CD4-positive, alpha-beta memory T cell (primary cell): ENCODE measurements at regions not wholly inside any gene's neighbourhood (a gene's known extent, or its start where the extent isn't known, plus 50 kb on each side); places are given as distances from the start of the nearest gene placed in this dataset.

ENCODE experiments used
- CTCF ChIA-PET: fragments of 350-600 bp; sonication (Branson Sonifier 250); formaldehyde crosslinking; loops from one replicate; lab custom pipeline; 2021; ENCODE audit warnings: inconsistent platforms; ENCODE audit not compliant: partially characterized antibody; lab: Charles Lee
- POLR2A ChIA-PET: fragments of 350-600 bp; sonication (Branson Sonifier 250); formaldehyde crosslinking; loops from one replicate; lab custom pipeline; 2021; ENCODE audit not compliant: partially characterized antibody; lab: Charles Lee
- DNase-seq, 5 donors: peaks; one replicate each; pipeline versions ENCODE4 v3.0.0 to v3.0.0-alpha.2; 2020 to 2022; ENCODE audit warnings: mixed read lengths in 1 of 5
- H3K27ac ChIP-seq: one replicate; pipeline ENCODE4 v1.7.0; 2013; ENCODE audit warnings: low read depth, low read length
- H3K27me3 ChIP-seq: 2 replicates; pipeline ENCODE4 v1.7.0; 2013; ENCODE audit warnings: mild to moderate bottlenecking, low read length, moderate library complexity; ENCODE audit not compliant: insufficient read depth
- H3K36me3 ChIP-seq: 2 replicates; pipeline ENCODE4 v1.7.0; 2013; ENCODE audit warnings: mild to moderate bottlenecking, low read length, moderate library complexity; ENCODE audit not compliant: insufficient read depth
- H3K4me1 ChIP-seq: 2 replicates; pipeline ENCODE4 v1.7.0; 2013; ENCODE audit warnings: mild to moderate bottlenecking, low read length, moderate library complexity; ENCODE audit not compliant: insufficient read depth
- H3K4me3 ChIP-seq, 2 donors: one replicate each; pipeline ENCODE4 v1.7.0; 2013; ENCODE audit warnings: low read length in 2 of 2, mild to moderate bottlenecking in 1 of 2
- H3K9me3 ChIP-seq, 2 donors: one replicate each; pipeline ENCODE4 v1.7.0; 2013; ENCODE audit warnings: low read length in 2 of 2, control low read depth in 1 of 2; ENCODE audit not compliant: control insufficient read depth in 1 of 2
- H3K27ac Mint-ChIP-seq, 7 donors: one replicate each; pipeline ENCODE4 v1.8.0; 2020 to 2021; ENCODE audit warnings: mixed read lengths in 7 of 7, mild to moderate bottlenecking in 6 of 7, inconsistent platforms in 3 of 7, moderate library complexity in 3 of 7
- H3K27me3 Mint-ChIP-seq, 2 donors: one replicate each; pipeline ENCODE4 v1.8.0; 2020 to 2021; ENCODE audit warnings: mixed read lengths in 2 of 2
- H3K36me3 Mint-ChIP-seq, 2 donors: one replicate each; pipeline ENCODE4 v1.8.0; 2020 to 2021; ENCODE audit warnings: mixed read lengths in 2 of 2, inconsistent platforms in 1 of 2, mild to moderate bottlenecking in 1 of 2
- H3K4me1 Mint-ChIP-seq, 4 donors: one replicate each; pipeline ENCODE4 v1.8.0; 2020 to 2021; ENCODE audit warnings: mixed read lengths in 4 of 4, mild to moderate bottlenecking in 1 of 4
- H3K4me3 Mint-ChIP-seq, 8 donors: one replicate each; pipeline ENCODE4 v1.8.0; 2020 to 2021; ENCODE audit warnings: mixed read lengths in 8 of 8, mild to moderate bottlenecking in 7 of 8, moderate library complexity in 6 of 8, inconsistent platforms in 3 of 8
- H3K9me3 Mint-ChIP-seq, 8 donors: one replicate each; pipeline ENCODE4 v1.8.0; 2020 to 2021; ENCODE audit warnings: mixed read lengths in 8 of 8, mild to moderate bottlenecking in 5 of 8, inconsistent platforms in 3 of 8, moderate library complexity in 1 of 8
- intact Hi-C: fragments of 100-400 bp; cut with micrococcal nuclease; formaldehyde crosslinking; loops from one replicate; pipeline ENCODE4 v1.15.1; 2023

- no peaks in the 10 kb centered on the region for H3K4me1 ChIP-seq
- DNase-seq, result no peak
- H3K27me3 Mint-ChIP-seq, result peaks cover 0 to 2% of the 10 kb centered on the region in 2 donors
- no peaks in the 10 kb centered on the region for H3K27me3 ChIP-seq
- H3K36me3 Mint-ChIP-seq, result no peaks in the 10 kb centered on the region
- ChIA-PET CTCF (no interaction called here), POLR2A (no interaction called here)
- no peaks in the 10 kb centered on the region for H3K9me3 Mint-ChIP-seq
- H3K9me3 ChIP-seq, result no peaks in the 10 kb centered on the region
- H3K27ac Mint-ChIP-seq, result no peak overlapping the region
- H3K4me3 Mint-ChIP-seq, result no peak overlapping the region
- H3K4me1 Mint-ChIP-seq, result no peaks in the 10 kb centered on the region
- H3K36me3 ChIP-seq, result no peaks in the 10 kb centered on the region
- H3K27ac ChIP-seq, result no peak overlapping the region
- H3K4me3 ChIP-seq, result no peak overlapping the region
- intact Hi-C loops, result no loop called here
Measured at GRCh38 chr5:130286971-130287370, 382.7 kb downstream of the CHSY3 start.

- intact Hi-C loops, result no loop called here
- H3K27ac Mint-ChIP-seq, result no peak overlapping the region
- CTCF ChIA-PET, result no interaction called here
Measured at GRCh38 chr5:130282049-130282448, 377.8 kb downstream of the CHSY3 start.

GRCh38 chr5:130280528-130281217, 376.4 kb downstream of the CHSY3 start:
- Histone ChIP-seq H3K9me3 (no peaks in the 10 kb centered on the region), H3K4me1 (no peaks in the 10 kb centered on the region), H3K36me3 (no peaks in the 10 kb centered on the region), H3K27ac (no peak overlapping the region), H3K27me3 (no peaks in the 10 kb centered on the region), H3K4me3 (no peak overlapping the region)
- intact Hi-C loops, result no loop called here
- DNase-seq, result no peak
- ChIA-PET CTCF (no interaction called here), POLR2A (no interaction called here)
- Mint-ChIP-seq H3K4me3 (no peak overlapping the region), H3K4me1 (no peaks in the 10 kb centered on the region), H3K9me3 (peaks cover 0 to 2% (median 0%) of the 10 kb centered on the region in 8 donors), H3K36me3 (no peaks in the 10 kb centered on the region), H3K27ac (no peak overlapping the region), H3K27me3 (peaks cover 0 to 2% of the 10 kb centered on the region in 2 donors)

More at GRCh38 chr5:130282049-130282448, 377.8 kb downstream of the CHSY3 start:
- H3K36me3 ChIP-seq, result no peaks in the 10 kb centered on the region
- Mint-ChIP-seq H3K4me1 (no peaks in the 10 kb centered on the region), H3K27me3 (no peaks in the 10 kb centered on the region), H3K36me3 (no peaks in the 10 kb centered on the region), H3K4me3 (no peak overlapping the region), H3K9me3 (peaks cover 0 to 1% (median 0%) of the 10 kb centered on the region in 8 donors)
- no peaks in the 10 kb centered on the region for H3K9me3 ChIP-seq
- H3K27ac ChIP-seq, result no peak overlapping the region
- no peak for DNase-seq
- H3K27me3 ChIP-seq, result no peaks in the 10 kb centered on the region
- H3K4me3 ChIP-seq, result no peak overlapping the region
- POLR2A ChIA-PET, result no interaction called here
- H3K4me1 ChIP-seq, result no peaks in the 10 kb centered on the region

- H3K4me3 Mint-ChIP-seq, result no peak overlapping the region
- Histone ChIP-seq H3K9me3 (no peaks in the 10 kb centered on the region), H3K4me1 (no peaks in the 10 kb centered on the region), H3K4me3 (no peak overlapping the region), H3K36me3 (no peaks in the 10 kb centered on the region), H3K27ac (no peak overlapping the region), H3K27me3 (no peaks in the 10 kb centered on the region)
- POLR2A ChIA-PET, result no interaction called here
- peaks cover 0 to 2% of the 10 kb centered on the region in 2 donors for H3K27me3 Mint-ChIP-seq
- H3K4me1 Mint-ChIP-seq, result no peaks in the 10 kb centered on the region
- no peak overlapping the region for H3K27ac Mint-ChIP-seq
- peaks cover 0 to 2% (median 0%) of the 10 kb centered on the region in 8 donors for H3K9me3 Mint-ChIP-seq
- DNase-seq, result no peak
- H3K36me3 Mint-ChIP-seq, result no peaks in the 10 kb centered on the region
- intact Hi-C loops, result no loop called here
- CTCF ChIA-PET, result no interaction called here
Measured at GRCh38 chr5:130279386-130279785, 375.1 kb downstream of the CHSY3 start.

GRCh38 chr5:130278136-130278535, 373.9 kb downstream of the CHSY3 start:
- Mint-ChIP-seq H3K4me1 (no peaks in the 10 kb centered on the region), H3K4me3 (no peak overlapping the region), H3K27me3 (peaks cover 0 to 2% of the 10 kb centered on the region in 2 donors), H3K27ac (no peak overlapping the region), H3K9me3 (peaks cover 0 to 2% (median 0%) of the 10 kb centered on the region in 8 donors), H3K36me3 (no peaks in the 10 kb centered on the region)
- POLR2A ChIA-PET, result no interaction called here
- Histone ChIP-seq H3K9me3 (no peaks in the 10 kb centered on the region), H3K4me1 (no peaks in the 10 kb centered on the region), H3K27ac (no peak overlapping the region), H3K4me3 (no peak overlapping the region), H3K36me3 (no peaks in the 10 kb centered on the region), H3K27me3 (no peaks in the 10 kb centered on the region)
- intact Hi-C loops, result no loop called here
- no peak for DNase-seq
- CTCF ChIA-PET, result no interaction called here

- H3K4me3 Mint-ChIP-seq, result no peak overlapping the region
- CTCF ChIA-PET, result no interaction called here
- H3K9me3 Mint-ChIP-seq, result peaks cover 0 to 2% (median 0%) of the 10 kb centered on the region in 8 donors
- no peaks in the 10 kb centered on the region for H3K4me1 ChIP-seq
- H3K36me3 Mint-ChIP-seq, result no peaks in the 10 kb centered on the region
- peaks cover 0 to 2% of the 10 kb centered on the region in 2 donors for H3K27me3 Mint-ChIP-seq
- H3K4me3 ChIP-seq, result no peak overlapping the region
- H3K27ac ChIP-seq, result no peak overlapping the region
- H3K4me1 Mint-ChIP-seq, result no peaks in the 10 kb centered on the region
- intact Hi-C loops, result no loop called here
- POLR2A ChIA-PET, result no interaction called here
- H3K9me3 ChIP-seq, result no peaks in the 10 kb centered on the region
- H3K27me3 ChIP-seq, result no peaks in the 10 kb centered on the region
- no peaks in the 10 kb centered on the region for H3K36me3 ChIP-seq
- no peak for DNase-seq
- H3K27ac Mint-ChIP-seq, result no peak overlapping the region
Measured at GRCh38 chr5:130277522-130277921, 373.3 kb downstream of the CHSY3 start.

GRCh38 chr5:130277002-130277401, 372.7 kb downstream of the CHSY3 start:
- peaks cover 0 to 2% (median 0%) of the 10 kb centered on the region in 8 donors for H3K9me3 Mint-ChIP-seq
- Histone ChIP-seq H3K36me3 (no peaks in the 10 kb centered on the region), H3K4me3 (no peak overlapping the region), H3K27me3 (no peaks in the 10 kb centered on the region), H3K9me3 (no peaks in the 10 kb centered on the region), H3K27ac (no peak overlapping the region), H3K4me1 (no peaks in the 10 kb centered on the region)
- no peak overlapping the region for H3K27ac Mint-ChIP-seq
- POLR2A ChIA-PET, result no interaction called here
- DNase-seq, result no peak
- no peaks in the 10 kb centered on the region for H3K4me1 Mint-ChIP-seq
- CTCF ChIA-PET, result no interaction called here
- no peak overlapping the region for H3K4me3 Mint-ChIP-seq
- H3K27me3 Mint-ChIP-seq, result peaks cover 0 to 2% of the 10 kb centered on the region in 2 donors
- intact Hi-C loops, result no loop called here
- no peaks in the 10 kb centered on the region for H3K36me3 Mint-ChIP-seq
